ENCODE measurements at regions not wholly inside any gene's neighbourhood (a gene's known extent, or its start where the extent isn't known, plus 50 kb on each side); places are given as distances from the start of the nearest gene placed in this dataset.

GRCh38 chr1:66439031-66439740, 94.8 kb upstream of the SGIP1 start:
- no peak overlapping the region for H4K91ac ChIP-seq (replicated peaks; ENCODE audit: insufficient read length, low read length)
- H3K4me3 ChIP-seq (ENCODE audit: extremely low read depth in 1 of 4, insufficient read depth in 2 of 4, low read depth in 3 of 4, low read length in 4 of 4): no peak overlapping the region
- 95% methylated on average over 4 of the region's 4 CpGs; no CpG with 5 or more reads in 1 of the 2 experiments for WGBS, 2 experiments (ENCODE audit: extremely low coverage in 1 of 2, insufficient coverage in 1 of 2, insufficient read length in 1 of 2, insufficient replicate concordance in 2 of 2, low coverage in 1 of 2, low lambda C conversion rate in 2 of 2, missing lambda C conversion rate in 1 of 2)
- no peak overlapping the region for H2AFZ ChIP-seq (ENCODE audit: low read length)
- H3K27ac ChIP-seq (ENCODE audit: low read depth, low read length): no peak overlapping the region
- no peak overlapping the region for H4K5ac ChIP-seq (ENCODE audit: insufficient read length, low read depth, low read length)
- H3K4me1 ChIP-seq (replicated peaks in 1 of 4; ENCODE audit: control insufficient read depth in 3 of 4, insufficient read depth in 4 of 4, low read length in 3 of 4): no peaks in the 10 kb centered on the region; a peak in 1 of 7 replicates
- no peaks in the 10 kb centered on the region for H3K27me3 ChIP-seq (replicated peaks in 1 of 4; ENCODE audit: control insufficient read depth in 3 of 4, extremely low read depth in 1 of 4, insufficient read depth in 3 of 4, low read length in 3 of 4)
- H3K56ac ChIP-seq (replicated peaks; ENCODE audit: insufficient read length, low read depth, low read length): no peak overlapping the region
- H4K8ac ChIP-seq (ENCODE audit: extremely low read depth, insufficient read depth, low read length): no peak overlapping the region
- H3K79me2 ChIP-seq (ENCODE audit: control insufficient read depth in 1 of 2, insufficient read depth in 2 of 2, low read length in 2 of 2): no peaks in the 10 kb centered on the region
- no peak overlapping the region for H2BK120ac ChIP-seq (replicated peaks; ENCODE audit: low read depth, low read length)
- H2BK5ac ChIP-seq (ENCODE audit: low read depth, low read length): no peak overlapping the region
- no peak overlapping the region for H2BK15ac ChIP-seq (ENCODE audit: low read length)
- no peak overlapping the region for H2BK20ac ChIP-seq (ENCODE audit: low read length)
- no peaks in the 10 kb centered on the region for H3K79me1 ChIP-seq (ENCODE audit: low read depth, low read length)
- POLR2A ChIA-PET (ENCODE audit: partially characterized antibody): no interaction called here
- no peak overlapping the region for H3K4me2 ChIP-seq (ENCODE audit: insufficient read depth in 1 of 2, low read depth in 2 of 2, low read length in 2 of 2)
- no peak overlapping the region for H3K18ac ChIP-seq (ENCODE audit: extremely low read depth, low read length)
- no peaks in the 10 kb centered on the region for H3K36me3 ChIP-seq (ENCODE audit: control insufficient read depth in 2 of 4, insufficient read depth in 4 of 4, low read length in 3 of 4)
- no peak overlapping the region for H3K23ac ChIP-seq (ENCODE audit: insufficient read length)
- no peaks in the 10 kb centered on the region for H4K20me1 ChIP-seq (replicated peaks in 1 of 2; ENCODE audit: control insufficient read depth in 1 of 2, insufficient read depth in 2 of 2, low read length in 2 of 2)
- no peaks in the 10 kb centered on the region for H3K23me2 ChIP-seq (ENCODE audit: low read depth, low read length)
- H3K4ac ChIP-seq (replicated peaks; ENCODE audit: insufficient read length, low read depth, low read length): no peak overlapping the region
- no peaks in the 10 kb centered on the region for H3K9me3 ChIP-seq (ENCODE audit: insufficient read depth in 2 of 2, low read depth in 1 of 2, low read length in 1 of 2)
- TF ChIP-seq BCL11A (IDR thresholded peaks at IDR 0.05; ENCODE audit: low read depth in 2 of 2, low read length in 2 of 2): no peak
- TF ChIP-seq ATF3 (IDR thresholded peaks at IDR 0.05; ENCODE audit: insufficient read depth, low read depth, low read length): no peak
- TF ChIP-seq RAD21 (IDR thresholded peaks at IDR 0.05 in 1 of 2, conservative IDR thresholded peaks at IDR 0.05 in 1 of 2; ENCODE audit: low read depth in 2 of 2, low read length in 2 of 2): no peak
- FAIRE-seq: no peak
- no peak overlapping the region for H3K14ac ChIP-seq (ENCODE audit: insufficient read length)
- H3K9ac ChIP-seq (replicated peaks in 1 of 4; ENCODE audit: extremely low read depth in 1 of 4, low read depth in 3 of 4, low read length in 3 of 4): no peak overlapping the region
- no peak overlapping the region for H2BK12ac ChIP-seq (ENCODE audit: low read depth, low read length)
- H2AK5ac ChIP-seq (ENCODE audit: low read depth, low read length): no peak overlapping the region
- CTCF ChIA-PET (ENCODE audit: partially characterized antibody): interaction anchor here (0.6 kb wide), 2 partner anchors 107 to 157 kb away, joined by 3 read pairs; no protein-coding TSS in a partner anchor
- DNase-seq (ENCODE audit: low read depth in 1 of 2, low spot score in 2 of 2): no peak

All from H1 (cell line).